ENCODE measurements at regions not wholly inside any gene's neighbourhood (a gene's known extent, or its start where the extent isn't known, plus 50 kb on each side); places are given as distances from the start of the nearest gene placed in this dataset.

- DNase-seq (ENCODE audit: low spot score in 2 of 2): no peak
- intact Hi-C loops (cut with DNase I): no loop called here
- no peak for TF ChIP-seq CTCF (IDR thresholded peaks at IDR 0.05)
- no peaks in the 10 kb centered on the region for H3K9me3 ChIP-seq
- H3K36me3 ChIP-seq: no peaks in the 10 kb centered on the region
- H3K27me3 ChIP-seq: no peaks in the 10 kb centered on the region
- H3K4me1 ChIP-seq: no peaks in the 10 kb centered on the region
- no peak overlapping the region for H3K27ac ChIP-seq
- no peak overlapping the region for H3K4me3 ChIP-seq
These were observed 1002.3 kb upstream of the CDH8 start for GRCh38 chr16:63038397-63039106.

GRCh38 chr16:63037761-63038396 lies 1001.6 kb upstream of the CDH8 start:
- no peak overlapping the region for H3K4me3 ChIP-seq
- no peaks in the 10 kb centered on the region for H3K9me3 ChIP-seq
- intact Hi-C loops (cut with DNase I): no loop called here
- no peak overlapping the region for H3K27ac ChIP-seq
- DNase-seq (ENCODE audit: low spot score in 2 of 2): no peak
- TF ChIP-seq CTCF (IDR thresholded peaks at IDR 0.05): no peak
- H3K36me3 ChIP-seq: no peaks in the 10 kb centered on the region
- H3K4me1 ChIP-seq: no peaks in the 10 kb centered on the region
- no peaks in the 10 kb centered on the region for H3K27me3 ChIP-seq

GRCh38 chr16:63018581-63019223 lies 982.5 kb upstream of the CDH8 start:
- Histone ChIP-seq H3K9me3 (no peaks in the 10 kb centered on the region), H3K27me3 (no peaks in the 10 kb centered on the region), H3K4me1 (no peaks in the 10 kb centered on the region), H3K36me3 (no peaks in the 10 kb centered on the region), H3K27ac (no peak overlapping the region), H3K4me3 (no peak overlapping the region)
- TF ChIP-seq CTCF (IDR thresholded peaks at IDR 0.05): no peak
- DNase-seq (ENCODE audit: low spot score in 2 of 2): no peak
- intact Hi-C loops (cut with DNase I): no loop called here

GRCh38 chr16:63008688-63009087 lies 972.5 kb upstream of the CDH8 start:
- no peak overlapping the region for H3K4me3 ChIP-seq
- no peaks in the 10 kb centered on the region for H3K9me3 ChIP-seq
- H3K4me1 ChIP-seq: no peaks in the 10 kb centered on the region
- H3K27me3 ChIP-seq: no peaks in the 10 kb centered on the region
- intact Hi-C loops (cut with DNase I): no loop called here
- no peak for DNase-seq (ENCODE audit: low spot score in 2 of 2)
- no peak for TF ChIP-seq CTCF (IDR thresholded peaks at IDR 0.05)
- no peaks in the 10 kb centered on the region for H3K36me3 ChIP-seq
- no peak overlapping the region for H3K27ac ChIP-seq

- Histone ChIP-seq H3K36me3 (no peaks in the 10 kb centered on the region), H3K4me1 (no peaks in the 10 kb centered on the region), H3K9me3 (no peaks in the 10 kb centered on the region), H3K4me3 (no peak overlapping the region), H3K27me3 (no peaks in the 10 kb centered on the region), H3K27ac (no peak overlapping the region)
- DNase-seq (ENCODE audit: low spot score in 2 of 2): no peak
- intact Hi-C loops (cut with DNase I): no loop called here
- no peak for TF ChIP-seq CTCF (IDR thresholded peaks at IDR 0.05)
These were observed 969.1 kb upstream of the CDH8 start for GRCh38 chr16:63005356-63005755.

Data from ascending aorta (tissue), 2 donors.